ENCODE measurements at regions not wholly inside any gene's neighbourhood (a gene's known extent, or its start where the extent isn't known, plus 50 kb on each side); places are given as distances from the start of the nearest gene placed in this dataset.

DNA sequence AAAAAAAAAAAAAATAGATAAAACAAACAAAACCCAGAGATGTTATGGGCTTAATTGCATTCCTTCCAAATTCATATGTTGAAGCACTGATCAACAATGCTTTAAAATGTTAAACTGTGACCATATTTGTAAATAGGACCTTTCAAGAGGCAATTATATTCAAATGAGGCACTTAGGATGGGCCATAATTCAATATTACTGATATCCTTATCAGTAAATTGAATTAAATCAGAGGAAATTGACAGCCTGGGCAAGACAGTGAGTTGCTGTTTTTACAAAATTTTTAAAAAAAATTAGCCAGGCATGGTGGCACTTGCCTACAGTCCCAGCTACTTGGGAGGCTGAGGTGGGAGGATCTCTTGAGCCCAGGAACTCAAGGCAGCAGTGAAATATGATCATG is 364.1 kb downstream of the GJA1 start:
- no peak for DNase-seq (ENCODE audit: low spot score in 2 of 2)
- Histone ChIP-seq H3K4me1 (no peaks in the 10 kb centered on the region), H3K9me3 (0 out of 2 replicates have a peak, but pooled peaks cover 2% of the 10 kb centered on the region), H3K27me3 (ENCODE audit: low read depth) (no peaks in the 10 kb centered on the region), H3K4me3 (no peak overlapping the region), H3K36me3 (replicated peaks) (no peaks in the 10 kb centered on the region)
- in situ Hi-C loops (cut with MboI; ENCODE audit: low sequenced_read_pairs) = no loop called here

DNA sequence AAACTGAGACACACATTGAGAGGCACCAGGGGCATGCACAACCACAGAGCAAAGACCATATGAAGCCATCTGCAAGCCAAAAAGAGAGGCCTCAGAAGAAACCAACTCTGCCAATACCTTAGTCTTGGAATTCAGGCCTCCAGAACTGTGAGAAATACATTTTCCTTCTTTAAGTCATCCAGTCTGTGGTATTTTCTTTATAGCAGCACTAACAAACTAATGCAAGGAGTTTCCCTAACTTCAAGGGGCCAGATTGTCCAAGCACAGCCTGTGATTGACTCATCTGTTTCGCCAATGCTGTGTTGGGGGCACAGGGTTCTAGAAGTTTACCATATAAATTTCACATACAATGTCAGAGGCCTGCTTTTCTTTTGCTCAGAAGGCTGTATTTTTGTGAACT is 364.6 kb downstream of the GJA1 start:
- Histone ChIP-seq H3K36me3 (replicated peaks) (no peaks in the 10 kb centered on the region), H3K27me3 (ENCODE audit: low read depth) (no peaks in the 10 kb centered on the region), H3K9me3 (0 out of 2 replicates have a peak, but pooled peaks cover 2% of the 10 kb centered on the region), H3K4me3 (no peak overlapping the region), H3K4me1 (no peaks in the 10 kb centered on the region)
- in situ Hi-C loops (cut with MboI; ENCODE audit: low sequenced_read_pairs) = no loop called here
- DNase-seq (ENCODE audit: low spot score in 2 of 2) = no peak

DNA sequence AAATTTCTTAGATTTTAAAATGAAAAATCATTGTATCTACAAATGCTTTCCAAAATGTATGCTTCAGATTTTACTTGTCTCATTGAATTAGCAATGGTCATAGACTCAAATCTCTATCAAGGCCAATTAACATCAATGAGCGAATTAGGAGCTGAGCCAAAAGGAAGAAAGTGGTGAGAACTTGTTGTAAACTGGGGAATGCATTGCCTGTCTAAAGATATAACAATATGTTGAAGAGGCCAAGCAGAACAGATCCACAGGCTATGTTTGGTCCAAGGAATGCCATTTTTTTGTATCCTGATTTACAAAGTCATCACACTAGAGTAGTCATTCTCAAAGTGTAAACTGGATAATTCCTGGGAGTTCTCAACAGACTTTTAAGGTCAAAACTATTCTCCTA is 370.7 kb downstream of the GJA1 start:
- DNase-seq (ENCODE audit: low spot score in 2 of 2) = no peak
- H3K9me3 ChIP-seq = no peaks in the 10 kb centered on the region
- in situ Hi-C loops (cut with MboI; ENCODE audit: low sequenced_read_pairs) = no loop called here
- no peaks in the 10 kb centered on the region for H3K4me1 ChIP-seq
- no peak overlapping the region for H3K4me3 ChIP-seq
- no peaks in the 10 kb centered on the region for H3K27me3 ChIP-seq (ENCODE audit: low read depth)
- no peaks in the 10 kb centered on the region for H3K36me3 ChIP-seq (replicated peaks)

DNA sequence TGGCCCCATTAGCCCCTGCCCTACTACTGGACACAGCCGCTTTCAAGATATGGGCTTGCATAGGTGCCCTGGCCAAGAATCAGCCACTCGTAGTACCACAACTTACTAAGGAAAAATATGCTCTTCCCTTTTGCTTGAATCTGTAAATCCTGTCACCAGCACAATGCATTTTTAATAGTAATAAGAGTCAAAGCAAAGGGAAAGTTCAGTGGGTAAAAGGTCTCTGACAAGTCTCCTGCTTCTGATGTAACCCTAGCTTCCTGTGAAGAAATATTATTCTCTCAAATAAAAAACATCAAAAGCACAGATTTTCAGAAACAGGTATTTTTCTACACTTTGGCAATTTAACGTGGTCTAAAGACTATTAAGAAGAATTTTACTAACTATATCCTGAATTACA is 373.8 kb downstream of the GJA1 start:
- Histone ChIP-seq H3K36me3 (replicated peaks) (no peaks in the 10 kb centered on the region), H3K9me3 (no peaks in the 10 kb centered on the region), H3K27me3 (ENCODE audit: low read depth) (no peaks in the 10 kb centered on the region), H3K4me1 (no peaks in the 10 kb centered on the region), H3K4me3 (no peak overlapping the region)
- in situ Hi-C loops (cut with MboI; ENCODE audit: low sequenced_read_pairs) = no loop called here
- no peak for DNase-seq (ENCODE audit: low spot score in 2 of 2)

DNA sequence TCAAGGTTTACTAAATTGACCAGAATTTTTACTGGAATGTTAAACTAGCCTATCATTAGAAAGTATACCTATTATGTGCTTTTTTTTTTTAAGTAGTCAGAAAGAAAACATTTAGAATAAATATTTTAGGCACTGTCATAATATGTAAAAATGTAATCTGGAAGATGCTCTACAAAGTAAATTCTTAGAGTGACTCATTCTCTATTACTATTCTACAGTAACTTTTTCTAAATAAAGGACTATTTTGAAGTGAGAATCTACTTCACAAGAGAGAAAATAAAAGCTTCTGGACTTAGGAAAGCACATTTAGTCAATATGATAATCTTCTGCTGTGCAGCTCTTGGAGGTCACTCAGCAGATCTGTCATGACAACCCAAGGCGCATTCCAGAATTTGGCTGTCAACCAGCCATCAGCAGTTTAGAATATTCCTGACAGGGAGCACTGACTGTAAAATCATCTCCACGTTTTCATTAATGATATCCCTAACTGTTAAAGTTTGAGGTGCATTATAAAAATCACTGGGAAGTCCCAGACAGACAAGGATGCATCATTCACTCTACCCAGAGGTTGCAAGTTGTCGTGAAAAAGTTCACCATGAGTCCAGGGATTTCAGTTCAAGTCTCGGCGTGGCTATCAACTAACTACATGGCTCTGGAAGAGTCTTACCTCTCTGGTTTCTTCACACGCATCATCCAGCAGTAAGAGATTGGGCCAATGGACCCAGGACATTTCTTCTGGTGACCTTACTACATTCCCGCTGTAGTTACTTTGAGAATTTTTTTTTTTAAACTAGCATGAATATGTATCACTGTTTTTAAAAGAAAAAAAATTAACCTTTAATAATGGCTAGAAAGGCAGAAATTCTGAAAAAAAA is 374.9 kb downstream of the GJA1 start:
- Histone ChIP-seq H3K27me3 (ENCODE audit: low read depth) (no peaks in the 10 kb centered on the region), H3K4me3 (no peak overlapping the region), H3K4me1 (no peaks in the 10 kb centered on the region), H3K36me3 (replicated peaks) (no peaks in the 10 kb centered on the region), H3K9me3 (no peaks in the 10 kb centered on the region)
- in situ Hi-C loops (cut with MboI; ENCODE audit: low sequenced_read_pairs) = no loop called here
- no peak for DNase-seq (ENCODE audit: low spot score in 2 of 2)

DNA sequence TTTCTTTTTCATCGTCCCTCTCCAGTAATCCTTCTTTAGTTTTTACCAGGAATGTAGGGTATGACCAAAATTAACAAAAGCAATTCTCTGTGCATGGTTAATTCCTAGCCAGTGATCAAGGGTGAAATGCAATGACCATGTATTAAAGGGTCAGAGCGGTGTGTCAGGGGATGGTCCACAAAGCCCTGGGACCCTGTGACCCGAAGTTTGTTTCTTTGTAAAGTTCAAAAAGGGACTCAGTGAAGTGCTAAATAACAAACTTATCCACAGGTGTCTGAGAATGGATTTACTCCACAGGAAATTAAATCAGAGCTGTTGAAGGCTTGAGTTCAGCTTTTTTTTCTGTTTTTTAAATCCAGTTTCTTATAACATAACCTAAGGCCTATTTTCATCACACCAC is 375.7 kb downstream of the GJA1 start:
- Histone ChIP-seq H3K36me3 (replicated peaks) (no peaks in the 10 kb centered on the region), H3K4me3 (no peak overlapping the region), H3K27me3 (ENCODE audit: low read depth) (no peaks in the 10 kb centered on the region), H3K9me3 (no peaks in the 10 kb centered on the region), H3K4me1 (no peaks in the 10 kb centered on the region)
- in situ Hi-C loops (cut with MboI; ENCODE audit: low sequenced_read_pairs) = no loop called here
- DNase-seq (ENCODE audit: low spot score in 2 of 2) = no peak

DNA sequence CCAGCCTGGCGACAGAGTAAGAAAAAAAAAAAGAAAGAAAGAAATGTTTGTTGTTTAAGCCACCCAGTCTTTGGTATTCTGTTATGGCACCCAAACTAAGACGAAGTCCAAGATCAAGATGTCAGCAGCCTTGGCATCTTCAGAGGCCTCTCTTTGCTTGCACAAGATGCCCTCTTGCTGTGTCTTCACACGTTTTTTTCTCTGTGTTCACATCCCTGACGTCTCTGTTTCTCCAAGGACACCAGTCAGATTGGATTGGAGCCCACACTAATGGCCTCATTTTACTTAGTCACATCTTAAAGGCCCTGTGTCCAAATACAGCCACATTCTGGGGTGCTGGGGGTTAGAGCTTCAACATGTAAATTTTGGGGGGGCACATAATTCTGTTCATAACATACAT is 380.9 kb downstream of the GJA1 start:
- no peak for DNase-seq (ENCODE audit: low spot score in 2 of 2)
- no peaks in the 10 kb centered on the region for H3K27me3 ChIP-seq (ENCODE audit: low read depth)
- H3K9me3 ChIP-seq = no peaks in the 10 kb centered on the region
- no peaks in the 10 kb centered on the region for H3K36me3 ChIP-seq (replicated peaks)
- in situ Hi-C loops (cut with MboI; ENCODE audit: low sequenced_read_pairs) = no loop called here
- H3K4me3 ChIP-seq = no peak overlapping the region
- no peaks in the 10 kb centered on the region for H3K4me1 ChIP-seq

DNA sequence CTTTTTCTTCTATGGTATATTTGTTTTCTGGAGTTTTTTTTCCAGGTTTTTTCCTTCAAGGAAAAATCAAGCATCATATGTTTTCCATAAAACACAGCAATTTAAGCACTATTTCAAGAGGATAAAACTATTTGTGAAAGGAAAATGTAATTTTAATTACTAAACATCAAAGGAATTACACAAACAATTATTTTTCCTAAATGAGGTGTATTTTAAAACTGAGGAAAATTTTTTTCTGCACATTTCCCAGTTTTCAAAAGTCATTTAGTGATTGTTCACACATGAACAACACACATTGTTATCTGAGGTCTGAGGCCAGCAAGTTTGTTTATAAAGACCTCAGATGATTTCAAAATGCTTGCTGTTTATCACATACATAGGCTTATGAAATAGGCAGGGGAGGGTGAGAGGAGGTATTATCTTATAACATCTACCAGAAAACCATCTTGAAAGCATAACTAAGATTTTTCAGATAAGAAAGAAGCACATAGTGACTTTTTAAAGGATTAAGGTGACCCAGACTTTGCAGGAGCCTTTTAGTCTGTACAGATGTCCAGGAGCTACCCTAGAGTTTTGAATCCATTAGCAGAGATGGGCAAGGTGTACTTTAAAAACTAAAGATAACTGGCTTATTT is 381.6 kb downstream of the GJA1 start:
- Histone ChIP-seq H3K4me1 (no peaks in the 10 kb centered on the region), H3K27me3 (ENCODE audit: low read depth) (no peaks in the 10 kb centered on the region), H3K9me3 (no peaks in the 10 kb centered on the region), H3K4me3 (no peak overlapping the region), H3K36me3 (replicated peaks) (no peaks in the 10 kb centered on the region)
- in situ Hi-C loops (cut with MboI; ENCODE audit: low sequenced_read_pairs) = no loop called here
- no peak for DNase-seq (ENCODE audit: low spot score in 2 of 2)

DNA sequence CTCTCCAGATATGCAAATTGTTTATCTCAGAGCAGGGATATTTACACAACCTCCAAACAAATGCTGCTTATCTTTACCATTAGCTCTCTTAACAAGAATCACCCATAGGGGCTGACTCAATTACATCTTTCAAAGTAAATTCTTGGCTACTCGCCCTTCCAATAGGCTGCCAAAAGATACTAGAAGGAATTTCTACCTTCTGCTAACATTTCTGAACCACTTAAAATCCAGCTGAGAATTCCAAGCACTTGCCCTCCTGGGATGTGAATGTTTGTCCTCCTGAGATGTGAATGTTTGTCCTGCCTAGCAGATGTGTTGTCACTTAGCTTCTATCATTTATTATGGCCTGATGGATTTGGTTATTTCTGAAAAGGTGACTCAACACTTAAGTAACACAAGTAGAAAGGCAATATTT is 388.0 kb downstream of the GJA1 start:
- H3K9me3 ChIP-seq = no peaks in the 10 kb centered on the region
- no peaks in the 10 kb centered on the region for H3K27me3 ChIP-seq (ENCODE audit: low read depth)
- no peak overlapping the region for H3K4me3 ChIP-seq
- no peaks in the 10 kb centered on the region for H3K4me1 ChIP-seq
- no peak for DNase-seq (ENCODE audit: low spot score in 2 of 2)
- no peaks in the 10 kb centered on the region for H3K36me3 ChIP-seq (replicated peaks)
- in situ Hi-C loops (cut with MboI; ENCODE audit: low sequenced_read_pairs) = no loop called here

DNA sequence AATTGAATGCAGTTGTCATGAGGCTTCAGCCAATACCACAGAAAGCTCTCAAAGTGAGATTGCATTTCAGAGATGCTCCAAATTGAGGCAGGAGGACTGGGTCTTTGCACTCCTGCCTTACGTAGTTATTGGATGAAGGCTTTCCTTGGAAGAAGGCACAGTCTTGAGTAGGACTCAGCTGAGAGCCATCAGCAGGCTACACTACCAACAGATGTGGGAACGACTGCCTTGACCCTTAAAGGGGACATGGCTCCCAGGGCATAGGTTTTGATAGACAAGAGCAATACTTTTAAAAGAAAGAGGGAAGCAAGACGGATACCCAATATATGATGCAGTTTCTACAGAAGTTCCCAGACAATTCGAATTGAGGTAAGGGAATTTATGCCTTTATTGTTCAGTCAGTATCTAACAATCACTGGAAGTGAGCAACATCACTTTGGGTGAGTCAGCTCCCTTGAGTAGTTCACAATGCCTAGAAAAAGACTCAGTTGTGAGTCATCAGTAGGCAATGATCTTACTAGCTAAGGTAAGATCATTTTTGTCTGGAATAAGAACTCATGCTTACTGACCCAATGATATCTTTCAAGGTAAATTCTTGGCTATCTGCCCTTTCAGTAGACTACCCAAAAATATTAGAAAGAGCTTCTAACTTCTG is 390.8 kb downstream of the GJA1 start:
- no peak for DNase-seq (ENCODE audit: low spot score in 2 of 2)

DNA sequence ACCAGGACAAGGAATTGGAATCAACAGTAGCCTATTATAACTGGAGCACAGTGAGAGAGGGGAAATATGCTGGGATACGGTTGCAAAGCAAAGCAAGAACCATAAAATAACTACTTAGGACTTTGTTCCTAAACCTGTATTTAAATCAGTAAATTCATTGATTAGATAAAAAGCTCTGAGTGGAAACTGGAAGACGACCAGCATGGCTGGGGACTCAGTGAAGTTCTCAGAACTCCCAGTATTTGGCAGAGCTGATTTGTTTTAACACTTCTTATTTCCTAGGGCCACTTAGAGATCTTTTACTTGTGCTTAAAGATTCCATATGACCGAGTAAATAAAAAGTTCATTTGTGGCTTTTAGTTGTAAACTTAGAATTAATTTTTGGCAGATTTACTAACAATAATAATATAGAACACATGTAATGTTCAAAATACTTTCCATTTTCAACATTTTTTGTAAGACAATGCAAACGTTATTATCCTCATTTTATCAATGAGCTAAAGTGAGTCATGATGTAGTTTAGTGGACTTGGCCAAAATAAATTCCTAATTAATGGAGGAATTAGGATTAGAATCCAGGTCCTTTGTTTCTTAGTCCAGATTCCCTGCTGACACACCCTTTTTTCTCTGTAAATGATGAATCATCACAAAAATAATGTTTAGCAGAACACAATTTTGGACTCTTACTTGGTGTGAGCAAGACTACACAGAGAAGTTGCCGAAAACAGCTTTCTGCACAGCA is 392.9 kb downstream of the GJA1 start:
- H3K4me1 ChIP-seq = no peaks in the 10 kb centered on the region
- no peak overlapping the region for H3K4me3 ChIP-seq
- H3K9me3 ChIP-seq = no peaks in the 10 kb centered on the region
- in situ Hi-C loops (cut with MboI; ENCODE audit: low sequenced_read_pairs) = no loop called here
- H3K36me3 ChIP-seq (replicated peaks) = no peaks in the 10 kb centered on the region
- no peaks in the 10 kb centered on the region for H3K27me3 ChIP-seq (ENCODE audit: low read depth)
- no peak for DNase-seq (ENCODE audit: low spot score in 2 of 2)

More for the DNA sequence above, 390.8 kb downstream of the GJA1 start:
- Histone ChIP-seq H3K4me1 (no peaks in the 10 kb centered on the region), H3K27me3 (ENCODE audit: low read depth) (no peaks in the 10 kb centered on the region), H3K9me3 (no peaks in the 10 kb centered on the region), H3K36me3 (replicated peaks) (no peaks in the 10 kb centered on the region), H3K4me3 (no peak overlapping the region)
- in situ Hi-C loops (cut with MboI; ENCODE audit: low sequenced_read_pairs) = no loop called here

DNA sequence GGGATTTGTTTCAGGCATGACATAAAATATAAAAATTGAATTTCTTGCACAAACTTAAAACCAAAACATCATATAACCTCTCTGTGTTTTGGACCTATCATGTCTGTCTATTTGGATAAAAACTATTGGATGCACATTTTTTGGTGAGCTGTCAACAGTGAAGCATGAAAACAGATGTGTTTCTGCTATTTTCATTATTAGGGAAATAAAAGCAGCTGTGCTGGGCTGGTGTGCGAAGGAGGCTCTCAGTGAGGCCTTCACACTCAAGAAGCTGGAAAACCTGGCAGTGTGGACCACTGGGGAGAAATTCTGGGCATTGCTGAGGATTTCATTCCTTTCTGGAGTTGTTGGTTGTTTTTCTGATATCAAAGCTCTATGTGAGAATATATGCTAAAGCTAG is 395.3 kb downstream of the GJA1 start:
- H3K27me3 ChIP-seq (ENCODE audit: low read depth) = no peaks in the 10 kb centered on the region
- no peak for DNase-seq (ENCODE audit: low spot score in 2 of 2)
- H3K9me3 ChIP-seq = no peaks in the 10 kb centered on the region
- in situ Hi-C loops (cut with MboI; ENCODE audit: low sequenced_read_pairs) = no loop called here
- H3K4me3 ChIP-seq = no peak overlapping the region
- no peaks in the 10 kb centered on the region for H3K4me1 ChIP-seq
- no peaks in the 10 kb centered on the region for H3K36me3 ChIP-seq (replicated peaks)

DNA sequence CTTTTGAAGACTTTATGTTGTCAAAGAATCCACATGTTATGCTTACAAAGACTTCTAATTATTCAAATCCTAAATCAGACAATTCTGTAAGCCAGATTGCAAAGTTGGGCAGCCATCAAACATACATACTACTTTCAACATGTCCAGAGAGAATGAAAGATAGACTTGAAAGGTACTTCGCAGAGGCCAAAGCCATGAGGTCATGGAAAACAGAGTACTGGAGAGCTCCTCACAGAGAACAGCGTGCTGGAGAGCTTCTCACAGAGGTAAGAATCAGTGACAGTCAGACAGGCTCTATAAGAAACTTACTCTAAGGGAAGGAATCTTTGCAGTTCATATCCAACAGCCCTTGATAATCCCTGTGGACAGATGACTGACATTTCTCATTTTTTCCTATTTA is 400.2 kb downstream of the GJA1 start:
- H3K4me3 ChIP-seq = no peak overlapping the region
- no peaks in the 10 kb centered on the region for H3K36me3 ChIP-seq (replicated peaks)
- no peak for DNase-seq (ENCODE audit: low spot score in 2 of 2)
- H3K4me1 ChIP-seq = no peaks in the 10 kb centered on the region
- H3K9me3 ChIP-seq = no peaks in the 10 kb centered on the region
- in situ Hi-C loops (cut with MboI; ENCODE audit: low sequenced_read_pairs) = no loop called here
- H3K27me3 ChIP-seq (ENCODE audit: low read depth) = no peaks in the 10 kb centered on the region

Data from HAP-1 (cell line).